GM19043 (cell line): ENCODE measurements at regions not wholly inside any gene's neighbourhood (a gene's known extent, or its start where the extent isn't known, plus 50 kb on each side); places are given as distances from the start of the nearest gene placed in this dataset.

ENCODE experiments used
- ATAC-seq: cut with Tn5 transposase; IDR thresholded peaks from one replicate; pipeline ENCODE4 v1.9.1; 2021; ENCODE audit warnings: low read depth; ENCODE audit not compliant: unreplicated experiment

GRCh38 chr17:74146196-74146595, 57.3 kb upstream of the RPL38 start:
- ATAC-seq: no peak

GRCh38 chr17:74147056-74147835, 56.2 kb upstream of the RPL38 start:
- no peak for ATAC-seq

- ATAC-seq: no peak
Measured at GRCh38 chr17:74147966-74148365, 55.5 kb upstream of the RPL38 start.

- no peak for ATAC-seq
Measured at GRCh38 chr17:74148446-74148845, 55.0 kb upstream of the RPL38 start.

GRCh38 chr17:74148901-74149596, 54.4 kb upstream of the RPL38 start:
- ATAC-seq: no peak

- no peak for ATAC-seq
Measured at GRCh38 chr17:74149597-74150427, 53.7 kb upstream of the RPL38 start.

GRCh38 chr17:74150428-74151025, 53.0 kb upstream of the RPL38 start:
- ATAC-seq: no peak

- ATAC-seq: no peak
Measured at GRCh38 chr17:74151551-74152315, 51.7 kb upstream of the RPL38 start.

- no peak for ATAC-seq
Measured at GRCh38 chr17:74152591-74153455, 50.7 kb upstream of the RPL38 start.

GRCh38 chr17:74153456-74153810, 50.0 kb upstream of the RPL38 start:
- no peak for ATAC-seq
